ENCODE measurements at regions not wholly inside any gene's neighbourhood (a gene's known extent, or its start where the extent isn't known, plus 50 kb on each side); places are given as distances from the start of the nearest gene placed in this dataset.

DNA sequence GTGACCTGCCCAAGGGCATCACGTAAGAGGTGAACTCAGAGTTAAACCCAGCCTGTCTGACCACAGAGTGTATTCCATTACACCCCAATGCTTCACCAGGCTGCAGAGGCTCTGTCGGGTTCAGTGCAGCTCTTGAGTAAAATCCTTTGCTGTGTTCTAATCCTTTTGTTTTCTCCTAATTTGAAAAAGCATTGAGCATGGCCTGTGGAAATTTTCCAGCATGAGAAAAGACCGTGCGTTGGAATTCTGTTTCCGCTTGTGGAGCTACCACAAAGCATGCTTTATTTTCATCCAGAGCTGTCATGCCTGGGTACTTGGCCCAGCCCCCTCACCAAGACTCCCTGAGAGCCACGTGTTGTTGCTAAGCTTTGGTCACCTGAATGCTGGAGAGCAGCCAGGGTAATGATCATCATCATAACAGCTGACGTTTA, 317.6 kb downstream of the PRDM2 start:
- no peaks in the 10 kb centered on the region for H3K36me3 Mint-ChIP-seq (ENCODE audit: low read depth)
- H3K27me3 Mint-ChIP-seq (ENCODE audit: low read depth): peaks cover 5% of the 10 kb centered on the region
- H3K27ac Mint-ChIP-seq: no peak overlapping the region
- no peaks in the 10 kb centered on the region for H3K9me3 Mint-ChIP-seq
- H3K4me3 Mint-ChIP-seq: no peak overlapping the region
- no peaks in the 10 kb centered on the region for H3K4me1 Mint-ChIP-seq (ENCODE audit: low read depth)

DNA sequence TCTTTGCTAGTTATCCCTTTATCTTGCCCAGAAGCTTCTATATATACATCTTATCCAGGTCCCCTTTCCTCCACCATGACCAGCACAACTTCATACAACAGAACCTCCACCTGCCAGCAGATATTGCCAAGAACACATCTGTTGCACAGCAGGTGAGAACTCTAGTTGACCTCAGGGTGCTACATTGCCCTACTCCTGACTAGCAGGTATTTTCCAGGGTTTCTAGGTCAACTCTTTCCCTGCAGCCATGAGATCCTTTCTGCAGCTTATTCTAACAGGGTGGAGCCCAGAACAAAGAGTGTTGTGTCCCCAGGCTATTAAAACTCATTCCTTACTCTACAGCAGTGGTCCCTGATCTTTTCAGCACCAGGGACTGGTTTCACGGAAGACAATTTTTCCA, 319.5 kb downstream of the PRDM2 start:
- Mint-ChIP-seq H3K27ac (no peak overlapping the region), H3K27me3 (ENCODE audit: low read depth) (peaks cover 5% of the 10 kb centered on the region), H3K36me3 (ENCODE audit: low read depth) (no peaks in the 10 kb centered on the region)

DNA sequence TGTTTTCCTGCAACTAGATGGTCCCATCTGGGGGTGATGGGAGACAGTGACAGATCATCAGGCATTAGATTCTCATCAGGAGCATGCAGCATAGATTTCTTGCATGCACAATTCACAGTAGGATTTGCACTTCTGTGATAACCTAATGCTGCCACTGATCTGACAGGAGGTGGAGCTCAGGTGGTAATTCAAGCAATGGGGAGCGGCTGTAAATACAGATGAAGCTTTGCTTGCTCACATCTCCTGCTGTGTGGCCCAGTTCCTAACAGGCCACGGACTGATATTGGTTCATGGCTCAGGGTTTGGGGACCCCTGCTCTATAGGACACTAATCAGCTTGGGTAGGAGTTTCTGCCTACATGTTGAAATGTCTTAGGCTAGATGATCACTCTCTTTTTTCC, 320.0 kb downstream of the PRDM2 start:
- no peaks in the 10 kb centered on the region for H3K9me3 Mint-ChIP-seq
- peaks cover 5% of the 10 kb centered on the region for H3K27me3 Mint-ChIP-seq (ENCODE audit: low read depth)
- H3K36me3 Mint-ChIP-seq (ENCODE audit: low read depth): no peaks in the 10 kb centered on the region
- no peaks in the 10 kb centered on the region for H3K4me1 Mint-ChIP-seq (ENCODE audit: low read depth)
- no peak overlapping the region for H3K27ac Mint-ChIP-seq
- no peak overlapping the region for H3K4me3 Mint-ChIP-seq

More for the DNA sequence above, 319.5 kb downstream of the PRDM2 start:
- Mint-ChIP-seq H3K4me3 (no peak overlapping the region), H3K4me1 (ENCODE audit: low read depth) (no peaks in the 10 kb centered on the region), H3K9me3 (no peaks in the 10 kb centered on the region)

DNA sequence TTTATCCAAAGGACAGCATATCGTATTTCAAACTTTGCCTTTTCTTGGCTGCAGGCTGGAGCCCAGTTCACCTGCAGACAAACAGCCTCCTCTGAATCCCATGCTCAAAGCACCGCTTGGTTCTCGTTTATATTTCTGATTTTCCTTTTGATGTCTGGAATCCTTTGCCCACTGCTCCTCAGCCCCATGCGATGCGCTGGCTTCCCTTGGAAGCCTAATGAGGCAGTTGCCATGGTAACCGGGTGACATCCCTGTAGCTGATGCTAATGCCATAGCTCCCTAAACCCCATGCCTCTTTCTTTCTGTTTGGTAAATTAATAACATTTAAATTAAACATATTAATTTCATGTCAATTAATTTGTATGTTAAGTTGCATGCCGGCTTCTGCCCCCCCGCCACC, 327.1 kb downstream of the PRDM2 start:
- no peaks in the 10 kb centered on the region for H3K4me1 Mint-ChIP-seq (ENCODE audit: low read depth)
- no peaks in the 10 kb centered on the region for H3K27me3 Mint-ChIP-seq (ENCODE audit: low read depth)
- no peak overlapping the region for H3K27ac Mint-ChIP-seq
- no peaks in the 10 kb centered on the region for H3K36me3 Mint-ChIP-seq (ENCODE audit: low read depth)
- H3K4me3 Mint-ChIP-seq: no peak overlapping the region
- H3K9me3 Mint-ChIP-seq: no peaks in the 10 kb centered on the region

DNA sequence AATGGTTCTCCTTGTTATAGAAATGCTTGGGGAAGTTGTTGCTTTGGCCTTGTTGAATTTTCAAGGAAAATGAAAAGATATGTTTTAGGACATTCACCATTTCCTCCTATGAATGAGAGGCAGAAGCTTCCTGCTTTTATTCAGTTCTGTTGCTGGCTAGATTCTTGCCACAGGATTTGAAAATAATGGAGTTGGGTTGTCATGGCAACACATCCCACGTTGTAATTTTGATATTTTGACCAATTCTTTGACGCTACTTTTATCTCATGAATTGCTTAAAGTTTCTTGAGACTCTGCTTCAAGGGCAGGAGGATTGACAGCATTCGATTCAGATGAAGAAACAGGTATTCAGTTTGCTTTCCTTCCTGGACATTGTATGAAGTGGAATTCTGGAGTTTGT, 331.5 kb downstream of the PRDM2 start:
- no peaks in the 10 kb centered on the region for H3K27me3 Mint-ChIP-seq (ENCODE audit: low read depth)
- no peaks in the 10 kb centered on the region for H3K36me3 Mint-ChIP-seq (ENCODE audit: low read depth)
- no peak overlapping the region for H3K27ac Mint-ChIP-seq
- H3K4me3 Mint-ChIP-seq: no peak overlapping the region
- no peaks in the 10 kb centered on the region for H3K9me3 Mint-ChIP-seq
- H3K4me1 Mint-ChIP-seq (ENCODE audit: low read depth): no peaks in the 10 kb centered on the region

DNA sequence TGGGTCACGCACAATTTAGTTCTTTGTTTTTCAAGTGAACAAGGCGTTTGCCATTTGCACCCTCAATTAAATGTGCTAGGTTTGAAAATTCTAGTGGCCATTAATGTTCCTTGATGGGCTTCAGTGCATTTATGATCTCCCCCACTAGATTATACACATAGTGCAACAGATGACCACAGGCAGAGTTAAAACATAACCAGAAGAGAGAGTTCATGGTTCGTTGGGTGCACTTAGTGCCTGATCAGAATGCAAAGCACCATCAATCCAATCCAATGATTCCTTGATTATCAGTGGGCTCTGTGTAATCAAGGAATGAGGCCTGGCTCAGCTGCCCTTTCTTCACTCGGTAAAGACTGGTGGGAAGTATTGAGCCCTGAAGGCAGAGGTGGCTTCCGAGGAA, 334.5 kb downstream of the PRDM2 start:
- Mint-ChIP-seq H3K4me3 (no peak overlapping the region), H3K36me3 (ENCODE audit: low read depth) (no peaks in the 10 kb centered on the region), H3K27me3 (ENCODE audit: low read depth) (no peaks in the 10 kb centered on the region), H3K27ac (no peak overlapping the region), H3K4me1 (ENCODE audit: low read depth) (no peaks in the 10 kb centered on the region), H3K9me3 (no peaks in the 10 kb centered on the region)

DNA sequence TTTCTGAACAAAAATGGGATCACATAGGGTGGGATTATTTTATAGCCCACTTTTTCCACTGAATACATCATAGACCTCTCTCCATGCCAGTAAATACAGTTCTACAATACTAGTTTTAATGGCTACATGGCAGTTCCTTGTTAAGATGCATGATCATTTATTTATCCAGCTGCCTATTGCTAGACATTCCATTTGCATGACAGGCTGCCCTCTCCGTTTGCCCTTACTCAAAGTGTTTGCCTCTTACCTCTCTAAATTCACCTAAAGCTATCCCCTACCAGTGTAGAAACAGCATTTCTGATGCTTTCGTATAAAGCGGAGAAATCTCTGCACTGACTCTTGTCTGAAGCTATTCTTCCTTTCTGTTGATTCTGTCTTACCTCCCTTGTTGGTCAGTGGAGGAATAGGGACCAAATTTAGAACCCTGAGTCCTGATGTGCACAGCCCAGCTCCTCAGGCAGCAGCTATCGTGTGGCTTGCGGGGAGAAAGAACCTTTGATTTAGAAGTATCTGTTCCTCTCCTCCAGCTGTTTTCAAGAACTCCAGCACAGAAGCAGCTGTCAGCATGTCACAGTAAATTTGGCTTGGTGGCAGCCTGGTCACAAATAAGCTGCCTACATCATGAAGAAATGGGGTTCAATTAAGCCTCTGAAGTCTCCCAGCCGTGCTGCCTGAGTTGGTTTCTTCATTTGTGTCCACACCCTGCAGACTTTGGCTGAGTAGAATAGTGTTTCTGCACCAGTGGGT, 337.3 kb downstream of the PRDM2 start:
- Mint-ChIP-seq H3K4me3 (no peak overlapping the region), H3K36me3 (ENCODE audit: low read depth) (peaks cover 2% of the 10 kb centered on the region), H3K27ac (no peak overlapping the region), H3K4me1 (ENCODE audit: low read depth) (no peaks in the 10 kb centered on the region), H3K9me3 (peaks cover 17% of the 10 kb centered on the region), H3K27me3 (ENCODE audit: low read depth) (no peaks in the 10 kb centered on the region)

DNA sequence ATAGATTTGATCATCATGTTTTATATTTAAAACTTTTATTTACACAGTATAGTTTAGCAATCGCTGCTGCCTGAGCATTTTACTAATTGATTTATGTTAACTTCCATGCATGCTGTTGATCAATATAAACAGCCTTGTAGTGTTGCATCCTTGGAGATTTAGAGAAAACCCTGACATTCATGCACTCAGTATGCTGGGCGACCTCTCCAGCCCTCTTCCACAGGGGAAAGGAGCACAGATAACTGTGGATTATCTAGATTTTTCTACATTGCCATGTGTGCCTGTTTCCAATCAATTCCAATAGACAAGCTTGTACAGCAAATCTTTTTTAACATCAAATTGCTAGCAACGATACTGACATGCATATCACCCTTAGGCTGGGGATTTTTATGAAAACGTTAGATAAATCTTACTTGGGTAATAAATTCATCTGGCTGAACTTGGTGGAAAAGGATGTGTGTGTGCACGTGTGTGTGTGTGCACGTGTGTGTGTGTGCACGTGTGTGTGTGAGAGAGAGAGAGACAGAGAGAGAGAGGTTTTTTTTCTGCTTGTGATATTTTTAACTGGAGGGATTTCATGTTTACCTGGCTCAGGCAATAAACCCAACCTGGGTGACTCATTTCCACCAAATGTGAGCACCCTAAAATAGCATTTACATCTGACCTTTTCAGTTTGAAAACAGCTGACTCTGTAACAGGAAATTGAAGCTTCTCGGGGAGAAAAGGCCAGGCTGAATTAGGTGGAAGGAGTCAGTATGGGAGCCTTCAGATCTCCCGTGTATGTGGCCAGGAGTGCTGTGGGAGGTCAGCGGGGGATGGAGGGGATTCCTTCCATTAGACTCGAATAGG, 339.8 kb downstream of the PRDM2 start:
- Mint-ChIP-seq H3K36me3 (ENCODE audit: low read depth) (peaks cover 2% of the 10 kb centered on the region), H3K27me3 (ENCODE audit: low read depth) (no peaks in the 10 kb centered on the region), H3K4me3 (no peak overlapping the region), H3K4me1 (ENCODE audit: low read depth) (no peaks in the 10 kb centered on the region), H3K9me3 (peaks cover 30% of the 10 kb centered on the region), H3K27ac (no peak overlapping the region)

DNA sequence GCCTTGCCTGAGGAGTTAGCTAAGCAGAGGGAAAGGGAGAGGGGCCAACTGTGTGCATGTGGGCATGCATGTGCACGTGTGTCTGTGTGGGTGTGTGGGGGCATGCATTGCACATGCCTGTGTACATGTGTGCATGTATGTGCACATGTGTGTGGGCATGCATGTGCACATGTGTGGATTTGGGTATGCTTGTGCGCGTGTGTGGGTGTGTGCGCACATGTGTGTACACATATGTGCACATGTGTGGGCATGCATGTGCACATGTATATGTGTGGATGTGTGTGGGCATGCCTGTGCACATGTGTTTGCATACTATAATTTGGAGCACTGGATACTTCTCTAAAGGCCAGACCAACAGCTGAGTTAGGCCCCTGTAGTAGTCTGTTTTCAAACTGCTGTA, 350.0 kb downstream of the PRDM2 start:
- no peak overlapping the region for H3K4me3 Mint-ChIP-seq
- no peaks in the 10 kb centered on the region for H3K36me3 Mint-ChIP-seq (ENCODE audit: low read depth)
- H3K27me3 Mint-ChIP-seq (ENCODE audit: low read depth): no peaks in the 10 kb centered on the region
- H3K4me1 Mint-ChIP-seq (ENCODE audit: low read depth): no peaks in the 10 kb centered on the region
- peaks cover 4% of the 10 kb centered on the region for H3K9me3 Mint-ChIP-seq
- H3K27ac Mint-ChIP-seq: no peak overlapping the region

DNA sequence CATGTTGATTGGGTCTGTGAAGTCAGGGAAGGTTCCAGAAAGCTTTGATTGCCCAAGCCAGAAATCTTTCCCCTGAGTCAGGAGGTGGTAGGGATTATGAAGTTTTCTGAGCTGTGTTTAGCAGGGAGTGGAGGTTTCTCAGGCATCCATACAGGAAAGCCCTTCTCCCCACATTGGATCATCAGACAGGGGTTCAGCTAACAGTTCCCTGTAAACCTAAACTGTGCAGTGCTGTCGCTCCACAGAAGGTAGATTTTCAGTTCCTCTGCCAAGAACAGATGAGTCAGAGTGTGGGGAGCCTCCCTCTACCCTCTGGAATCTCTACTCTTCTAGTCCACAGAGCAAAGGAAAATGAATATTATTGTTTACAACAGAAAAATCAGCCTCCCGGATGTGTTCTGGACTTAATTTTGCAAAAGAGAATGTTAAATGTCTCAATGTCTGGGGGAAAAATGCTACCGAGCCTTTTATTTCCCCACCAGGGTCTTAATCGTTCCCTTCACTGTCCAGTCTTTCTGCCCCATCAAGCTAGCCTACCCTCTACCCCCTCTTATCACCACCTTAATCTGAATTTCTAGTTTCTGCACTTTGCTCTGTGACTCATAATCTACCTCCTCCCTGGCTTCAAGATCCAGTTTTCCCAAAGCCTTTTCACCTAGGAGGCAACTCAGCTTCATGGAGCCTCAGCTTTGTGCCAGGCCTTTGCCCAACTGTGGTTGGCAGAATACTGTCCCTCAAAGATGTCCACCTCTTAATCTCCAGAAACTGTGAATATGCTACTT, 355.6 kb downstream of the PRDM2 start:
- Mint-ChIP-seq H3K4me3 (no peak overlapping the region), H3K36me3 (ENCODE audit: low read depth) (no peaks in the 10 kb centered on the region), H3K27ac (no peak overlapping the region), H3K27me3 (ENCODE audit: low read depth) (no peaks in the 10 kb centered on the region), H3K9me3 (no peaks in the 10 kb centered on the region), H3K4me1 (ENCODE audit: low read depth) (no peaks in the 10 kb centered on the region)

DNA sequence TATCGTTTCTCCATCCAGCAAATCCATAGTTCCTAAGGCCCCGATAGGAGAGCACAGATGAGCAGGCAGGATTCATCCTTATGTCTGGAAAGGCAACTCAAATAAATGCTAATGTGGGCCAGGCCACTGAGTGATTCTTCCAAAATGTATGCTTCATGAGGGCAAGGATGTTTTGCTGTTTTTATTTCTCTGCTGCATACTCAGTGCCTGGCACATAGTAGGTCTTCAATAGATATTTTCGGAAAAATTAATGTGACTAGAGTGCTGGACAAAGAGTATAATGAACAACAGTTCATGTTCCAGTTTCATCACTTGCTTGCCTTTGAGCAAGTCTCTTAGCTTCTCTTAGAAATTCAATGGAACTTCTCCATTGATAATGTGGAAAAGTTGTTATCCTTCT, 357.7 kb downstream of the PRDM2 start:
- no peaks in the 10 kb centered on the region for H3K4me1 Mint-ChIP-seq (ENCODE audit: low read depth)
- H3K4me3 Mint-ChIP-seq: no peak overlapping the region
- H3K9me3 Mint-ChIP-seq: no peaks in the 10 kb centered on the region
- no peaks in the 10 kb centered on the region for H3K27me3 Mint-ChIP-seq (ENCODE audit: low read depth)
- H3K36me3 Mint-ChIP-seq (ENCODE audit: low read depth): no peaks in the 10 kb centered on the region
- H3K27ac Mint-ChIP-seq: no peak overlapping the region

DNA sequence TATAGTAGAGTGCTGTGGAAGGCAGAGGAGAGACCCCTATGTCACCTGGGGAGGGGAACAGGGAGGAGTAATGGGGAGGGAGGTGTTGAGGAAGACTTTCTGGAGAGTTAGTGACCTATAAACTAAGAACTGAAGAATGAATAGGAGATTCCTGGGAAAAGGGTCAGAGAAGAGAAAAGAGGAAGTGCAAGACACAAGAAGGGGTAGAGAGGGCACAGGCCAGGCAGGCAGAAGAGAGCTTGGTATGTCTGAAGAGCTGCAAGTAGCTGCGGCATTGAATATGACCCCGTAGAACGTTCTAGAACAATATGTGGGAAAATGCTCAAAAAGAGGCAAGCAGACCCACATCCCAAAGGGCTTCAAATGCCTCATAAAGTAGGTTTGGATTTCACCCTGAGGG, 361.2 kb downstream of the PRDM2 start:
- H3K27ac Mint-ChIP-seq: no peak overlapping the region
- no peaks in the 10 kb centered on the region for H3K36me3 Mint-ChIP-seq (ENCODE audit: low read depth)

DNA sequence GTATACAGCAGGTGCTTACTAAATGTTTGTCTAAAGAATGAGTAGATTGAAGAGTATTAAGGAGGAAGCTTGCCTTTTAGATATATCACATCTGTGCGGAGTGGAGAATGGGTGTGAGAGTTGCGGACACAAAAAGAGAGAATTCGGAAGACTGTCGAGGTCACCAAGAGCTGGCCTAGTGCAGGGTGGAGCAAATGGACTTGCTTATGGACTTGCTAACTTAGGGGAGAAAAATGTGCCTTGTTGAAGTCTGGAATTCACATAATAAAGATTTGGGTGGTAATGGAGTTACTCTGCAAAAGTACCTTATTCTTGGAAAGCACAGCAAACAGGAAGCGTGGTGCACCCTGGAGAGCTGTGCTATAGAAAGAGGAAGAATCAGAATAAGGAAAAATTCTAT, 361.7 kb downstream of the PRDM2 start:
- Mint-ChIP-seq H3K27me3 (ENCODE audit: low read depth) (no peaks in the 10 kb centered on the region), H3K4me3 (no peak overlapping the region), H3K4me1 (ENCODE audit: low read depth) (no peaks in the 10 kb centered on the region), H3K9me3 (no peaks in the 10 kb centered on the region), H3K36me3 (ENCODE audit: low read depth) (no peaks in the 10 kb centered on the region), H3K27ac (no peak overlapping the region)

More for the DNA sequence above, 361.2 kb downstream of the PRDM2 start:
- no peaks in the 10 kb centered on the region for H3K9me3 Mint-ChIP-seq
- H3K4me3 Mint-ChIP-seq: no peak overlapping the region
- no peaks in the 10 kb centered on the region for H3K4me1 Mint-ChIP-seq (ENCODE audit: low read depth)
- no peaks in the 10 kb centered on the region for H3K27me3 Mint-ChIP-seq (ENCODE audit: low read depth)

DNA sequence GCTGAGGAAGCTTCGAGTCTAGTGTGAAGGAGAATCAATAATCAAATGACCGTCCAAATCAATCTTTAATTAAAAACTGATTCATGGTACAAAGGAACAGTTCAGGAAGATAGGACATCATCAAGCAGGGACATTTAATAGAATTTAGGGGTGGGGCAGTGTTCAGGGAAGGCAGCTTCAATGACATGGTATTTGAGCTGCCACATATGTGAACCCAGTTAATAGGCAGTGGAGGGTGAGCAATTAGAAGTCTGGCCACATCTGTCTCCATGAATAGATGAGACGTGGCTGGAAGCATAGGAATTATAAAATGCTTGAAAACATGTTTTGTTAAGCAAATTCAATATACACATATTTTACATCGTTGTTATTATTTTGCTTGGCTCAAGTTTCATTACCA, 362.7 kb downstream of the PRDM2 start:
- H3K4me3 Mint-ChIP-seq: no peak overlapping the region
- H3K27me3 Mint-ChIP-seq (ENCODE audit: low read depth): no peaks in the 10 kb centered on the region
- H3K27ac Mint-ChIP-seq: no peak overlapping the region
- H3K4me1 Mint-ChIP-seq (ENCODE audit: low read depth): no peaks in the 10 kb centered on the region
- no peaks in the 10 kb centered on the region for H3K36me3 Mint-ChIP-seq (ENCODE audit: low read depth)
- no peaks in the 10 kb centered on the region for H3K9me3 Mint-ChIP-seq
